GM21423 (cell line): ENCODE measurements at regions not wholly inside any gene's neighbourhood (a gene's known extent, or its start where the extent isn't known, plus 50 kb on each side); places are given as distances from the start of the nearest gene placed in this dataset.

Experiments used
- ATAC-seq: cut with Tn5 transposase; IDR thresholded peaks from one replicate; pipeline ENCODE4 v1.9.1; 2021; ENCODE audit warnings: mild to moderate bottlenecking, moderate library complexity; ENCODE audit not compliant: unreplicated experiment

GRCh38 chr4:96895826-96896225, 1055.9 kb downstream of the PDHA2 start:
- ATAC-seq = no peak

GRCh38 chr4:96912716-96913115, 1072.8 kb downstream of the PDHA2 start:
- ATAC-seq = no peak

DNA sequence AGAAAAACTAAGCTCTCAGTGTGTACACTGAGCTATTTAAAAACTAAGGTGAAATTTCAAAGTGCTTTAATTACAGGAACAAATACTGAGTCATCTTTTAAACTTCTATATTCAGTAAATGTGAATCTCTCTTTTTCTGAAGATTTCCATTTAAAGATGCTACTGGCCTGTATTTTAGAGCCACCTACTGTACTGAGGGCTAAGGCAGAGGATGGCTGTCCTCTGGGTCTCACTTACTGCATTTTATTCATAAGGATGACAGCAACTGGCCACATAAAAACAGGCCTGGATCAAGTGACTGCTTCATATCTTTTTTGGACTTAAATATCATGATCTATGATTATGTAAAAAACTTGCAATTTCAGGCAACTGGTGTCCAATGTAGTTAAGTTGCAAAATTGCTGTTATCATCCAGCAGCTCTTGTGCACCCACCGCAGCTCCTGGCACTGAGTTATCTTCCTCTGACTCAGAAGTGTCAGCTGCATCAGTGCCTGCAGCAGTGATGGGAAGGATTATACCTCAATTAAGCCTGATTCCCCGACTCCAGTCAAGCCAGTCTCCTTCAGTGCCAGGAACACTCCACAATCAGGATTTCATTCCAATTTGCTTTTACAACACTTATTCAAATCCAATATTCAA, 1073.7 kb downstream of the PDHA2 start:
- no peak for ATAC-seq

GRCh38 chr4:96916711-96917110, 1076.8 kb downstream of the PDHA2 start:
- no peak for ATAC-seq

DNA sequence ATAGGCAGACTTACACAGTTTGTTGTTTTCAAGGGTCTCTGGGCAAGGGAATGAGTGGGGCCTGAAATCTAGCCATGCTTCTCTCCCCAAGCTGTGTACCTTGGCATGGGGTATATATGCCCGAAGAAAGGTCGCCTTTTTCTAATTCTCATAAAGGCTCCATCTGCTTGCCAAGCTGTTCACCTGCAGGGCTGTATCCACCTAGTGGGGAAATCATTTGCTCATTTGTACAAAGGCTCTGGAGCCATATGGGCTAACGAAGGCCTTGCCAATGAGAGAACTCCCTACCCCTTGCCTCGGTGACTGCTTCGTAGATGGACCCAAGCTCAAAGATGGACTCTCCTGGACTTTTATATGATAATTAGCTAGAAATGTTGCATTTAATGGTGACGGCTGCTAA, 1097.0 kb downstream of the PDHA2 start:
- no peak for ATAC-seq

DNA sequence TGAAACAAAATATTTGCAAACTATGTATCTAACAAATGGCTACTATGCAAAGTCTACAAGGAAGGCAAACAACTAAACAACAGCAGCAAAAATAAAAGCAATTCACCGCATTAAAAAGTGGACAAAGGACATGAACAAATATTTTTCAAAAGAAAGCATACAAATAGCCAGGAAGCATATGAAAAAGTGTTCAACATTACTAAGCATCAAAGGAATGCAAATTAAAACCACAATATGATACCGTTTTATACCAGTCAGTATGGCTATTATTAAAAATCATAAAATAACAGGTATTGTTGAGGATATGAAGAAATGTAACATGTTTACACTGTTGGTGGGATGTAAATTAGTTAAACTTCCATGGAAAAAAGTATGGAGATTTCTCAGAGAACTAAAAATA, 1106.7 kb downstream of the PDHA2 start:
- ATAC-seq = no peak

DNA sequence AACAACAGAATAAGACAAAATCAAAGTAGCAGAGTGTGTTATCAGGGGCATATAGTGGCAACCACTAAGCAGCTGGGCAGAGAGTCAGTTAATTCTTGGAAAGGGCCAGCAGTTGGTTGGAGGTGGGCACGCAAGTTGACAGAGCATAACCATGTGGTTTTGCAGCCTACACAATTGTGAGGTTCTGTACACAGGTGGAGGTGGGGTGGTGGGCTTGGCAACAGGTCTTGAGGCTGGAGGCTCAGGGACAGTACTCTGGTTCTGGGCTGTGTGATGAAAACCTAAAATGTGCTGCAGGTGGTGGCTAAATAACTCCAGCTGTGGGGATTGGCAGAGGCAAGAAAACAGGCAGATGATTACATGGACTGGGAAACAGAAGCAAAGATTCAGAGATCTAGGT, 1112.7 kb downstream of the PDHA2 start:
- ATAC-seq = no peak

GRCh38 chr4:96955226-96955625, 1115.3 kb downstream of the PDHA2 start:
- no peak for ATAC-seq

DNA sequence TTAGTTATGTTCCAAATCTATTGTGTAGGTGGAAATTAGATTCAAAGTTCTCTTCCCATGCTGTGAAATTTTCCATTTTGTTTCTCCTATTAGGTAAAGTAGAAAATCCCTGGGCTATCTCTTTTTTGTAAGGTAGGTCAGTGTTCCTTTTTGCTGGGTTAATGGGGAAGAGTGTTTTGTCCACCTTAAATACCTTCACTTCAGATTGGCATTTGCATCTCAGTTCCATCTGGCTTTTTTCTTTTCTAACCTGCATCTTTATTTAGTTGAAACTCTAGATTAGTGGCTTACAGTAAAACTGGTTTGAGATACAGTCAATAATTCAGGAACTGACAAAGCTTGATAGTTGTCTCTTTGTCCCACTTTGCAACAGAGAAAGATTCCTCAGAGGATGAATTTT, 1115.8 kb downstream of the PDHA2 start:
- no peak for ATAC-seq

- ATAC-seq = no peak
Observed at GRCh38 chr4:96969455-96969854, 1129.6 kb downstream of the PDHA2 start.

GRCh38 chr4:96972920-96973319, 1133.0 kb downstream of the PDHA2 start:
- no peak for ATAC-seq

DNA sequence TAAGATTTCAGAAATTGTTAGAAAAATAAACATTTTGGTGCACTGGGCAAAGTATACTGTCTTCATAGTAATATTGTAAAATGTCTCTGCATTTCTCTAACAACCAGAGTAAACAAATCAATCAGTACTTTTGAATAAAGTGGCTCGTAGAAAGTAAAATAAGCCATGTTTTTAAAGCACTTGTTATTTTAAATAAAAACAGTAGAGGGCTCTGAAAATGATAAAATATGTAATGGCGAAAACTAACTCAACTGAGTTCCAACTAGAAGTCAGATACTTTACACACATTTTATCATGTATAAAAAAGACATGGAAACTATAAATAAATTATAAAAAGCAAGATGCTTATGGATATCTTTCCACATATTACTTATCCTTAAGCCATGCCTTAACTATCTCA, 1134.4 kb downstream of the PDHA2 start:
- ATAC-seq = no peak

DNA sequence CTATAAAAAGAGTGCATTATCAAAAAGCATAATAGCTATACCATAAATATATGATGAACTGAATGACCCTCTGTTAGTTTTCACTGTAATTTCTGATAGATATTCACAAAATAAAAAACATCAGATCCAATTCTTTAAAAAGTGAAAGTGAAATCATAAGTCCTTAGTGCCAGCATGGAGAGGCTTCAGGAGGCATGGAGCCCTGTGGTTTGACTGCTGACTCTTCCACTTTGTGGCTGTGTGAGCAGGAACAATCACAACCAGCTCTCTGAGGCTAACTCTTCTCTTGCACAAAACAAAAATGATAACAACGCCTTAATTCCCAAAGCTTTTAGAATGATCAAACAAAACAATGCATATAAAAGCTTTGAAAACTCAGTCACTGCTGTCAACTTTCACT, 1143.9 kb downstream of the PDHA2 start:
- no peak for ATAC-seq

DNA sequence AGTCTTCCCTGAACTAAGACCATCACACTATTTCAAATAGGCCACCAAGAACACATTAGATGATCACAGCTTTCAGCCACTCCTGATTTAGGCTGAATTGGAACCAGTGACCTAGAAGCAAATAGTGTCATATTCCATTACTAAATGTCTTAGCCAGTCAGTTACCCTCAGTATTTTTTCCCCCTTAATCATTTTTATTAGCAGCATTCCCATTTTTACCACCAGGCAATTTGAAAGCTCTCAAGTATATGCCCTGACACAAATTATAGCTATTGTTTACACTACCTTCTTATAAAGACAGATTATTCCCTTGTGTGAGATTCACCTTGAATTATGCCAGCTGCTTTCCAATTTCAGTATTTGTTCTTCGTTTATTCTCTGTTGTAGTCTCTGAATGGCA, 1146.9 kb downstream of the PDHA2 start:
- ATAC-seq = no peak

DNA sequence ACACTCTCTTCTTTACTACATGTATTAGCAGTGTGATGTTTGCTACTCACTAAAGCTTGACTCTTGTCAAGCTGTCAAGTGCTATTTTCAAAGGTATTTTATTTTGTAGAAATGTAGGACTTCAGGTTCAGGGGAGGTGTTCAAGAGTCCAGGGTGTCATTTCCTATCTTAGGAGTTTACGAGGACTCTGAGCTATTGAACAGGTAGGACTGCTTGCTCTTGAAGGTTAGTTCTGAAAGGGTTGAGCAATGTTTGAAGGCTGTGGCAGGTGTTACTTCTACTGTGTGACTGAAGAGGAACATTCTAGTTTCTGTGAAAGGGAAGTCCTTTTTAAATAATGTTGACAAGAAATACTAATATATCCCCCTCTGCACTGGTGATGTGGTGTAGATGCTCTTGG, 1151.2 kb downstream of the PDHA2 start:
- no peak for ATAC-seq

DNA sequence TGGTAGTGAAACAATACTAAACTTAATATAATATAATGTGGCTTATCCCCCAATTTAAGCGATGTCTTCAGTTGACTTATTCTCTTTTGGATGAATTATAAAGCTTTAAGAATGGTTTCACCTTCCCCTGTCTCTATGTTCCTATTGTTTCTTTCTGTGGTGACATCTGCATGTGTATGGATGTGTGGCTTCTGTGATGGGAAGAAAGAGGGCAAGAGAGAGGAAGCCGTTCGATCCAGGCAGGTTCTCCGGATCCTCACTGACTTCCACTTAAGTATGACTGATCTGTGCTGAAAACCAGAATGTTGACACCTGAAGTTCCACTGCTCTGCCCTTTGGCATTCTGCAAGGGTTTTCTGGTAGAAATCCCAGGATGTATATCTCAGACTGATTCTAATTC, 1150.8 kb downstream of the STPG2 start:
- no peak for ATAC-seq

- ATAC-seq = no peak
Observed at GRCh38 chr4:96993560-96993959, 1149.7 kb downstream of the STPG2 start.

DNA sequence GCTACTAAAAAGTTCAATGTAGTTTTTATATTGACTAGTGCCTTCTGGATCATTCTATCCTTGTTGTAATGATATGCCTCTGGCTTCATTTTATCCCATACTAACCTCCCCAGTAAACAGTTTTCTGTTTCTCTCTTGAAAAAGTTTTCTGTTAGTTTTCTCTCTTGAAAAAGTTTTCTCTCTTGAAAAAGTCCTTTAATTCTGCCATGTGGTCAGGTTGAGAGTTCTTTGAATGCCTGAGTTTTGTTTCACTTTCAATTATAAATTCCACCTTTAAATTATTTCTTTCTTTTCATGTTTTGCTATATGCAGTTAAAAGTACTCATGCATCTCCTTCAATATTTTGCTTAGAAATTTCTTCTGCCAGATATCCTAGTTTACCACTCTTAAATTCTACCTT, 1139.6 kb downstream of the STPG2 start:
- ATAC-seq = no peak

DNA sequence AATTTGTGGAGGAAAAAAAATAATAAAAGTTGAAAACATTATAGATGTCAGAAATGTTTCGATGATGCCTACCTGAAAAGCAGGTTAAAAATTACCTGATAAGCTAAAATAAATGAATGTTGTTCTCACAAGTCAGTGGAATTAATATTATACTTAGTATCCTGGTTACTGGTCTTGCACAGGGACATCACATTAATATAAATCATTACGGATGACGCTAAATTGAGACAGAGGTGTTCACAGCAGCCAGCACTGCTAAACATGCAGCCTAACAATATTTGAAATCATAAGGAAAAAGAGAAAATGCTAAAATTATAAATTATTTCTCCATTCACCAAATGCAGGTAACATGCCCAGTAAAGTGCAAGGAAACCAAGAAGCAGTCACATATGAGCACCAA, 1130.0 kb downstream of the STPG2 start:
- ATAC-seq = no peak

GRCh38 chr4:97013711-97014110, 1129.6 kb downstream of the STPG2 start:
- ATAC-seq = no peak

- no peak for ATAC-seq
Observed at GRCh38 chr4:97015301-97015700, 1128.0 kb downstream of the STPG2 start.

DNA sequence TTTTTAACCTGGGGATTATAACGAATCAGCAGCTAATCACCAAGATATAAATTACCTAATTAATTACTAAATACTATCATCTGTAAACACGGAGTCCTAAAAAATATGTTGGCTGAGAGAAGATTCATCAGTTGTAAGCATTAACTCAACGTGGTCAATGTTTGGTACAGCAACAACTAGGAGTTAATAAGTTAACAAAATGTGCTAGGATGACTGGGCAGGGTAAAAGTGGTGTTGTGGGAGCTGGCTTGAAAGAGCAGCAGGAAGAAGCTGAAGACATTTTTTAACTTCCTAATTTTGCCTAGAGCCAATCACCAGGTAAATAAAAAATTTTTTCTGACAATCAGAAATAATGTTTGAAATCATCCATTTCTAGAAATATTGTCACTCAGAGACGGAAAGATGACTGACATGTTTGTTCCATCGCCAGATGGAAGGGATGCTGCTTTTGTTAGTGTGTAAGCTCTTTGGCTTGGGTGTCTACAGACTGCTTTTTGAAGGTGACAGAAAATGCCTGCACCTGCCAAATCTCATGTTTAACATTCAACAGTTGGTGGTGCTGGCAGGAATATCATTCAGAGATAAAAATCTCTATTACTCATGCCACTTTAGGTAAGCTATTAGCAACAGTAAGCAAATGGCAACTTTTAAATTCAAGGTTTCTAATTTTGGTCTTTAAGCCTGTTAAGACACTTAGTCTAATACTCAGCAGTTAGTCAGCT, 1126.9 kb downstream of the STPG2 start:
- no peak for ATAC-seq
